ENCODE measurements at regions not wholly inside any gene's neighbourhood (a gene's known extent, or its start where the extent isn't known, plus 50 kb on each side); places are given as distances from the start of the nearest gene placed in this dataset.
A peak's percentile ranks its signal among the peaks of the same experiment; 100 is the strongest.

GRCh38 chr5:68161156-68161555, 54.4 kb upstream of the PIK3R1 start:
- Mint-ChIP-seq H3K4me1 (ENCODE audit: low read depth) (no peaks in the 10 kb centered on the region), H3K36me3 (ENCODE audit: insufficient read depth in 2 of 2) (no peaks in the 10 kb centered on the region), H3K27me3 (ENCODE audit: low read depth) (peaks cover 4% of the 10 kb centered on the region), H3K27ac (no peak overlapping the region), H3K4me3 (no peak overlapping the region), H3K9me3 (peaks cover 0 to 2% of the 10 kb centered on the region in 2 donors)
- DNase-seq (no peak), ATAC-seq (replicated peaks in 1 of 2) (no peak)

DNA sequence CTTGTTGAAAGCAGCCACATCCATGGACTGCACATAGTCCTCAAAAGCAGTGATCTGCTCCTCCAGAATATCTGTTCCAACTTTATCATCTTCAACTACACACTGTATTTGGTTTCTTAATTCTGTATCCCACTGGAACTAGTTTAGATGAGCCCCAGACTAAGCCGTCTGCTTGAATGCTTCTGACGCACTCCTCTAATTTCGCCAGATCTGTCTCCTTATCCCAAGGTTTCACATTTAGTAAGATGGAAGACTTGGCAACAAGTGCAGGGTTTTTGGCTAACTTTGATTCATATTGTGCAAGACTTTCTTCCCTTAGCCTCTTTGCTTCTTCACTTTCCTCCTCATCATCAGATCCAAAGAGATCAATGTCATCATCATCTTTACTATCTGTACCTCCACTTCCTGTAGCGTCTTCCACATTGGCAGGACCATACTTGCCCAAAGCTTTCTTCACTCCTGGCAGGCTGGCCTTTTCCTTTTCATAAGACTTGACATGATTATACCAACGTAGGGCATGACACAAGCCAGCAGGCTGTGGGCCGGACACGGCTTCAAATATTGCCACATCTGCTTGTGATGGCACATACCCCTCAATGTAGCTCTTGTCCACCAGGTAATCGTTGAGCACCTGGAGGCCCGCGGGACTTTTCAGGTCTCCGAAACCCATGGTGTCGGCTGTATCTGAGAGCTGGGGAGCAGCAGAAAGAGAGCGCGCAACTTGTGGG, 56.2 kb upstream of the PIK3R1 start:
- DNase-seq (no peak), ATAC-seq (replicated peaks in 1 of 2) (no peak)
- Mint-ChIP-seq H3K27me3 (ENCODE audit: low read depth) (no peaks in the 10 kb centered on the region), H3K36me3 (ENCODE audit: insufficient read depth in 2 of 2) (no peaks in the 10 kb centered on the region), H3K4me1 (ENCODE audit: low read depth) (no peaks in the 10 kb centered on the region), H3K9me3 (peaks cover 0 to 2% of the 10 kb centered on the region in 2 donors), H3K4me3 (no peak overlapping the region), H3K27ac (no peak overlapping the region)

- Mint-ChIP-seq H3K36me3 (ENCODE audit: insufficient read depth in 2 of 2) (no peaks in the 10 kb centered on the region), H3K4me1 (ENCODE audit: low read depth) (no peaks in the 10 kb centered on the region), H3K4me3 (no peak overlapping the region), H3K27me3 (ENCODE audit: low read depth) (no peaks in the 10 kb centered on the region), H3K9me3 (no peaks in the 10 kb centered on the region), H3K27ac (no peak overlapping the region)
- no peak for ATAC-seq (replicated peaks in 1 of 2)
- no peak for DNase-seq
Observed at GRCh38 chr5:68155940-68156339, 59.6 kb upstream of the PIK3R1 start.

GRCh38 chr5:68154119-68154857, 61.3 kb upstream of the PIK3R1 start:
- H3K4me1 Mint-ChIP-seq (ENCODE audit: low read depth): no peaks in the 10 kb centered on the region
- DNase-seq (no peak), ATAC-seq (replicated peaks in 1 of 2) (no peak)
- no peaks in the 10 kb centered on the region for H3K9me3 Mint-ChIP-seq
- H3K36me3 Mint-ChIP-seq (ENCODE audit: insufficient read depth in 2 of 2): no peaks in the 10 kb centered on the region
- no peak overlapping the region for H3K27ac Mint-ChIP-seq
- no peak overlapping the region for H3K4me3 Mint-ChIP-seq
- no peaks in the 10 kb centered on the region for H3K27me3 Mint-ChIP-seq (ENCODE audit: low read depth)

GRCh38 chr5:68151812-68152211, 63.7 kb upstream of the PIK3R1 start:
- Mint-ChIP-seq H3K27me3 (ENCODE audit: low read depth) (no peaks in the 10 kb centered on the region), H3K4me3 (no peak overlapping the region), H3K27ac (no peak overlapping the region), H3K36me3 (ENCODE audit: insufficient read depth in 2 of 2) (no peaks in the 10 kb centered on the region), H3K9me3 (no peaks in the 10 kb centered on the region), H3K4me1 (ENCODE audit: low read depth) (peaks cover 18% of the 10 kb centered on the region)
- DNase-seq (no peak), ATAC-seq (replicated peaks in 1 of 2) (no peak)

GRCh38 chr5:68149189-68149588, 66.4 kb upstream of the PIK3R1 start:
- H3K4me3 Mint-ChIP-seq: no peak overlapping the region
- H3K4me1 Mint-ChIP-seq (ENCODE audit: low read depth): peaks cover 18% of the 10 kb centered on the region
- no peaks in the 10 kb centered on the region for H3K27me3 Mint-ChIP-seq (ENCODE audit: low read depth)
- DNase-seq (no peak), ATAC-seq (replicated peaks in 1 of 2) (no peak)
- H3K27ac Mint-ChIP-seq: no peak overlapping the region
- peaks cover under 1 to 2% of the 10 kb centered on the region in 2 donors for H3K36me3 Mint-ChIP-seq (ENCODE audit: insufficient read depth in 2 of 2)
- peaks cover 0 to 1% of the 10 kb centered on the region in 2 donors for H3K9me3 Mint-ChIP-seq

- DNase-seq (no peak), ATAC-seq (replicated peaks in 1 of 2) (peak; percentile 36 to 69)
- Mint-ChIP-seq H3K4me3 (peak overlapping the region in 1 of 2 donors; percentile 38), H3K27me3 (ENCODE audit: low read depth) (no peaks in the 10 kb centered on the region), H3K9me3 (peaks cover 4 to 5% of the 10 kb centered on the region in 2 donors), H3K27ac (no peak overlapping the region), H3K36me3 (ENCODE audit: insufficient read depth in 2 of 2) (peaks cover 2 to 7% of the 10 kb centered on the region in 2 donors), H3K4me1 (ENCODE audit: low read depth) (peaks cover 18% of the 10 kb centered on the region)
Observed at GRCh38 chr5:68148096-68148495, 67.5 kb upstream of the PIK3R1 start.

DNA sequence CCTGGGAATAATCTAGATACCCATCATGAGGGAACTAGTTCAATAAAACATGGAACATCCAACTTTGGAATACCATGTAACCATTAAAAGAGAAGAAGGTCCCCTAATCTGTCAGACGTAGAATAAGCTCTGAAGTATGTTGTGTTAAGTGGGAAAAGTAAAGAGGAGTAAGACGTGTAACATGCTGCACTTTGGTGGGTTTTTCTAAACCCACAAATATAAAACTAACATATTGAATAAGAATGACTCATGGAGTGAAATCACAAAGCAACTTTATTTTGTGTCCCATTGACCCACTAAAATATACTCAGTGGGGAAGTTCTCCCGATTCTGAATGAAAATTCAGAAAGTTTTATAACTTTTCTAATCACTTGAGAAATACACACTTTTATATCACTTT, 67.9 kb upstream of the PIK3R1 start:
- ATAC-seq (replicated peaks in 1 of 2) (peak; percentile 39 to 63), DNase-seq (no peak)
- H3K4me1 Mint-ChIP-seq (ENCODE audit: low read depth): peaks cover 18% of the 10 kb centered on the region
- H3K27me3 Mint-ChIP-seq (ENCODE audit: low read depth): no peaks in the 10 kb centered on the region
- H3K9me3 Mint-ChIP-seq: peaks cover 8 to 9% of the 10 kb centered on the region in 2 donors
- peak overlapping the region in 1 of 2 donors; percentile 38 for H3K4me3 Mint-ChIP-seq
- H3K27ac Mint-ChIP-seq: no peak overlapping the region
- H3K36me3 Mint-ChIP-seq (ENCODE audit: insufficient read depth in 2 of 2): peaks cover 2 to 9% of the 10 kb centered on the region in 2 donors

DNA sequence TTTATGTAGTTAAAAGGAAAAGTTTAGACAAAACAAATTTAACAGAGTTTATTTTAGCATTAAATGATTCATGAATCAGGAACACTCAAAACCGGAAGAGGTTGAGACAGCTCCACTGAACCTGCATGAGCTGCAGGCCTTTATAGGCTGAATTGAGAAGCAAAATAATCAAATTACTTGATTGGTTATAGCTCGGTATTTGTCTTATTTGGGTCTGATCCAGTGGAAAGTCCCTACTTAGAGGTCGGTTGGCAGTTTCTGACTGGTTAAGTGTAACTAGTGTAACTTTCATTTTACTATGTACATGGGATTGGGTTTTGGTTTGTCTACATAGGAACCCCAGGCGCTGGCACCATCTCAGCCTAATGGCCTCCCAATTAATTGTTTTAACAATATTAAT, 74.1 kb upstream of the PIK3R1 start:
- no peak overlapping the region for H3K4me3 Mint-ChIP-seq
- H3K4me1 Mint-ChIP-seq (ENCODE audit: low read depth): peaks cover 6% of the 10 kb centered on the region
- no peak overlapping the region for H3K27ac Mint-ChIP-seq
- peaks cover 2 to 9% of the 10 kb centered on the region in 2 donors for H3K36me3 Mint-ChIP-seq (ENCODE audit: insufficient read depth in 2 of 2)
- peaks cover 8 to 9% of the 10 kb centered on the region in 2 donors for H3K9me3 Mint-ChIP-seq
- peak in 1 of 2 donors; percentile 2 for DNase-seq
- ATAC-seq (replicated peaks in 1 of 2): peak; percentile 40 to 66
- no peaks in the 10 kb centered on the region for H3K27me3 Mint-ChIP-seq (ENCODE audit: low read depth)

DNA sequence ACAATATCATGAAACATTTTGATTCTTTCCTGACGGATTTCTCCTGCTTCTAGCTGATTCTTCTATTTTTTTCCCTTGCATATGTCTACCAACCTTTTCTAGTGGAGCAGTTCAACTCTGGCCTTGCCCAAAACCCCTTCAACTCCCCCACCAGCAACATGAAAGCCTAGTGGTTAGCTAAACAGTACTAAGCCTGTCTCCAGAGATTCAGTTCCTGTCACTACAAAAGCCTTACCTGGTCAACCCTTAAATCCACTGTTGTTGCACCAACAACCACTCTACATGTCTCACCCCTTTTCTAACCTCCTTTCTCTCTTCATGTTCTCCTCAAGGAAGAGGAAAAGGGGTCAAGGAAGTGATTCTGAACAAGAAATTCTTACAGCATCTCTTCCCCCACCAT, 74.8 kb upstream of the PIK3R1 start:
- Mint-ChIP-seq H3K27me3 (ENCODE audit: low read depth) (peaks cover 2% of the 10 kb centered on the region), H3K4me1 (ENCODE audit: low read depth) (peaks cover 6% of the 10 kb centered on the region), H3K27ac (no peak overlapping the region), H3K4me3 (no peak overlapping the region), H3K36me3 (ENCODE audit: insufficient read depth in 2 of 2) (peaks cover 2 to 9% of the 10 kb centered on the region in 2 donors), H3K9me3 (peaks cover 8 to 9% of the 10 kb centered on the region in 2 donors)
- no peak for ATAC-seq (replicated peaks in 1 of 2)
- DNase-seq: no peak

DNA sequence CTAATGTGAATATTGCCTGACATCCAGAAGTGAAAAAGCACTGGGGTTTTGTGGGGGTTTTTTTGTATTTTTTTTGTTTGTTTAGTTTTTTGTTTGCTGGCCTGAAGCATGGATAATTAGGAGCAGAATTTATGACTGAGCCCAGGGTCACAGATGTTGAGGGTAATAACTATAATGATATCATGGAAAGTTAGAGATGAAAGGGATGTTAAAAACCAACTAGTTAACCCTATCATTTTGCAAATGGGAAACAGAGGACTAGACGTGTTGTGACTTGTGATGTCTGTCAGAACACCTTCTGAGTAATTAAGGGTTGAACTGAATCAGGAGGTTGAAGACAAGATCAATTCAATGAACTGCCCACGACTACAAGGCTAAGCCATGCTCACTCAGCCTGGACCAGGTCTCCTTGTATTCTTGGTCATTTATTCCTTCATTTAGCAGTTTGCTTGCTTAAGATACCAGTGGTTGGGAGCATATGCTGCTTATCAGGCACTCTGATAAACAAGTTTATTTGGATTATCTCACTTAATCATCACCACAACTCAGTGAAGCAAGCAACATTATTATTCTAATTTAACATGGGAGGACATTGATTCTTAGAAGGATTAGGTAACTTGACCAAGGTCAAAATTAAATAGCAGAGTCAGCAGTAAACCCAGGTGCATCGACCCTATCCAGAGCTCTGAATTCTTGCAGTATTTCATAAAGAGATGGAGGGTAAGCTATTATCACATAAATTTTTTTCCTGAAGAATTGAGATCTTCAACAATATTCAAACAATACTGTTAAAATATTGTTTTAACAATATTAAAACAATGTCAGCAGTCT, 75.7 kb upstream of the PIK3R1 start:
- Mint-ChIP-seq H3K36me3 (ENCODE audit: insufficient read depth in 2 of 2) (peaks cover 2 to 9% of the 10 kb centered on the region in 2 donors), H3K4me1 (ENCODE audit: low read depth) (peaks cover 6% of the 10 kb centered on the region), H3K27ac (no peak overlapping the region), H3K4me3 (no peak overlapping the region), H3K27me3 (ENCODE audit: low read depth) (peaks cover 9% of the 10 kb centered on the region), H3K9me3 (peaks cover 8 to 9% of the 10 kb centered on the region in 2 donors)
- no peak for DNase-seq
- ATAC-seq (replicated peaks in 1 of 2): peak in 1 of 2 donors; percentile 36

GRCh38 chr5:68137511-68138140, 77.9 kb upstream of the PIK3R1 start:
- H3K36me3 Mint-ChIP-seq (ENCODE audit: insufficient read depth in 2 of 2): no peaks in the 10 kb centered on the region
- H3K27ac Mint-ChIP-seq: no peak overlapping the region
- H3K4me3 Mint-ChIP-seq: no peak overlapping the region
- DNase-seq (no peak), ATAC-seq (replicated peaks in 1 of 2) (no peak)
- H3K27me3 Mint-ChIP-seq (ENCODE audit: low read depth): peaks cover 9% of the 10 kb centered on the region
- H3K4me1 Mint-ChIP-seq (ENCODE audit: low read depth): peaks cover 6% of the 10 kb centered on the region
- no peaks in the 10 kb centered on the region for H3K9me3 Mint-ChIP-seq

Measured in activated T-cell treated with anti-CD3 and anti-CD28 coated beads, Interleukin-2, amount 50 U/mL, for 72 hours (primary cell).